ENCODE measurements at regions not wholly inside any gene's neighbourhood (a gene's known extent, or its start where the extent isn't known, plus 50 kb on each side); places are given as distances from the start of the nearest gene placed in this dataset.

DNA sequence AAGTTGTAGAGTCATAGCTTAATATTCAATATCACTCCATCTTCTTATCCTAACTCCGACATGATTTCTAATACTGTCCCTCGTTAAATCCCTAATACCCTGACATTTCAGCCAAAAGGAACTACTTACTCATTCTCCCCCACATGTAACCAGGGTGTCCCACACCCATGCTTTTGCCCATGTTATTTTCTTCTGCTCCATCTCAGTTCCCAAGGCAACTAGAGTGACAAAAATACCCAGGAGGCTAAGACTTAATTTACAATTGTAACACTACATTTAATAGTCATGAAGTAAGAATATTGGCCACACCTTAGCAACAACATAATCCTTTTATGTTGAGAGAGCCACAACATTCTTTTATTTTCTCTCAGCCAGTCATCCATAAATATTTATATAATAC lies 248.5 kb upstream of the TGFBR2 start:
- no peak overlapping the region for H3K27ac Mint-ChIP-seq (ENCODE audit: unreplicated experiment)
- POLR2A ChIA-PET, result no interaction called here
- TF ChIP-seq, protein P1, sequence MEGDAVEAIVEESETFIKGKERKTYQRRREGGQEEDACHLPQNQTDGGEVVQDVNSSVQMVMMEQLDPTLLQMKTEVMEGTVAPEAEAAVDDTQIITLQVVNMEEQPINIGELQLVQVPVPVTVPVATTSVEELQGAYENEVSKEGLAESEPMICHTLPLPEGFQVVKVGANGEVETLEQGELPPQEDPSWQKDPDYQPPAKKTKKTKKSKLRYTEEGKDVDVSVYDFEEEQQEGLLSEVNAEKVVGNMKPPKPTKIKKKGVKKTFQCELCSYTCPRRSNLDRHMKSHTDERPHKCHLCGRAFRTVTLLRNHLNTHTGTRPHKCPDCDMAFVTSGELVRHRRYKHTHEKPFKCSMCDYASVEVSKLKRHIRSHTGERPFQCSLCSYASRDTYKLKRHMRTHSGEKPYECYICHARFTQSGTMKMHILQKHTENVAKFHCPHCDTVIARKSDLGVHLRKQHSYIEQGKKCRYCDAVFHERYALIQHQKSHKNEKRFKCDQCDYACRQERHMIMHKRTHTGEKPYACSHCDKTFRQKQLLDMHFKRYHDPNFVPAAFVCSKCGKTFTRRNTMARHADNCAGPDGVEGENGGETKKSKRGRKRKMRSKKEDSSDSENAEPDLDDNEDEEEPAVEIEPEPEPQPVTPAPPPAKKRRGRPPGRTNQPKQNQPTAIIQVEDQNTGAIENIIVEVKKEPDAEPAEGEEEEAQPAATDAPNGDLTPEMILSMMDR (IDR thresholded peaks at IDR 0.05; ENCODE audit: insufficient read depth in 1 of 2, low read depth in 1 of 2, low read length in 1 of 2, severe bottlenecking in 1 of 2, unreplicated experiment in 1 of 2), result no peak

DNA sequence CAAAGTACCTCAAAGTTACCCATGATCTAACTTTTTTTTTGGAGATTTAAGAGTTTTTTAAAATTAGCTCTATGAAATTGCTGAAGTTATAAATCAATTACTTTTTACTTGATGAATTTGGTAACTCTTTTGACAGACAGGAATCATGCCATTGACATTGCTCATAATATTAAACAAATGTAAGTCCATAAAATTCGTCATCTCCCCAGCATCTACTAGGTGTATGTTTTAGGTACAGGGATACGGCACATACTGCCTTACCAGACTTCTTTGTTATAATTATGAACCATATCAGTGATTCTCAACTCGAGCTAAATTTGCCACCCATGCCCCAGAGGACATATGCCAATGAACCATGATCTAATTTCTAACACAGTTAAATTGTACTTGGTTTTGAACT lies 247.5 kb upstream of the TGFBR2 start:
- ChIA-PET POLR2A (no interaction called here), CTCF (no interaction called here)
- DNase-seq, result no peak
- Histone ChIP-seq H3K4me3 (ENCODE audit: low read depth, low read length) (no peak overlapping the region), H3K9me3 (0 out of 2 replicates have a peak, but pooled peaks cover 4% of the 10 kb centered on the region), H3K27me3 (replicated peaks; ENCODE audit: control insufficient read depth, insufficient read depth, low read length) (no peaks in the 10 kb centered on the region), H3K4me1 (peaks cover 15% of the 10 kb centered on the region), H3K36me3 (ENCODE audit: control insufficient read depth, insufficient read depth, low read length) (no peaks in the 10 kb centered on the region)
- intact Hi-C loops (cut with micrococcal nuclease; ENCODE audit: unreplicated experiment), result no loop called here
- H3K9me3 Mint-ChIP-seq (ENCODE audit: unreplicated experiment), result peaks cover 7% of the 10 kb centered on the region
- H3K4me1 Mint-ChIP-seq (ENCODE audit: low read depth, unreplicated experiment), result no peaks in the 10 kb centered on the region
- no TSS peak for BruUV-seq (replicated peaks)
- no peak overlapping the region for H3K27ac Mint-ChIP-seq (ENCODE audit: unreplicated experiment)
- H3K27me3 Mint-ChIP-seq (ENCODE audit: insufficient read depth, unreplicated experiment), result no peaks in the 10 kb centered on the region
- H3K36me3 Mint-ChIP-seq (ENCODE audit: insufficient read depth, unreplicated experiment), result no peaks in the 10 kb centered on the region
- H3K4me3 Mint-ChIP-seq (ENCODE audit: unreplicated experiment), result no peak overlapping the region
- TF ChIP-seq, protein P1 (IDR thresholded peaks at IDR 0.05; ENCODE audit: insufficient read depth in 1 of 2, low read depth in 1 of 2, low read length in 1 of 2, severe bottlenecking in 1 of 2, unreplicated experiment in 1 of 2), result no peak

More for the DNA sequence above, 248.5 kb upstream of the TGFBR2 start:
- Histone ChIP-seq H3K4me1 (peaks cover 8% of the 10 kb centered on the region), H3K9me3 (0 out of 2 replicates have a peak, but pooled peaks cover 4% of the 10 kb centered on the region), H3K4me3 (ENCODE audit: low read depth, low read length) (no peak overlapping the region), H3K36me3 (ENCODE audit: control insufficient read depth, insufficient read depth, low read length) (no peaks in the 10 kb centered on the region), H3K27me3 (replicated peaks; ENCODE audit: control insufficient read depth, insufficient read depth, low read length) (no peaks in the 10 kb centered on the region)
- intact Hi-C loops (cut with micrococcal nuclease; ENCODE audit: unreplicated experiment), result no loop called here
- BruUV-seq (replicated peaks), result no TSS peak
- CTCF ChIA-PET, result no interaction called here
- peaks cover 7% of the 10 kb centered on the region for H3K9me3 Mint-ChIP-seq (ENCODE audit: unreplicated experiment)
- H3K27me3 Mint-ChIP-seq (ENCODE audit: insufficient read depth, unreplicated experiment), result no peaks in the 10 kb centered on the region
- no peak for DNase-seq
- H3K4me1 Mint-ChIP-seq (ENCODE audit: low read depth, unreplicated experiment), result no peaks in the 10 kb centered on the region
- H3K4me3 Mint-ChIP-seq (ENCODE audit: unreplicated experiment), result no peak overlapping the region
- H3K36me3 Mint-ChIP-seq (ENCODE audit: insufficient read depth, unreplicated experiment), result no peaks in the 10 kb centered on the region

DNA sequence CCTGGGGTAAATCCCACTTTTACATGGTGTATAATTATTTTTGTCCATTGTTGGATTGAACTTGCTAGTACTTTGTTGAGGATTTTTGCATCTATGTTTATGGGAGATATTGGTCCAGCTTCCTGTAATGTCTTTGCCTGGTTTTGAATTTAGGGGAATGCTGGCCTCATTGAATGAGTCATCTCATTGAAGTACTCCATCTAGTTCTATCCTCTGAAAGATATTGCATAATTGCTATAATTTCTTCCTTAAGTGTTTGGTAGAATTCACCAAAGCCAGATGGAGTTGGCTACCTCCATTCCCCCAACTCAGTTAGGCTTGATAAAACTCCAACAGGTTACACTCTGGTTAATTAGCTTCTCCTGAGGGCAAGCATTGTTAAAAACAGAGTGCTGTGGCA lies 237.4 kb upstream of the TGFBR2 start:
- Mint-ChIP-seq H3K36me3 (ENCODE audit: insufficient read depth, unreplicated experiment) (no peaks in the 10 kb centered on the region), H3K27ac (ENCODE audit: unreplicated experiment) (no peak overlapping the region), H3K4me1 (ENCODE audit: low read depth, unreplicated experiment) (peaks cover 14% of the 10 kb centered on the region), H3K27me3 (ENCODE audit: insufficient read depth, unreplicated experiment) (no peaks in the 10 kb centered on the region), H3K4me3 (ENCODE audit: unreplicated experiment) (no peak overlapping the region), H3K9me3 (ENCODE audit: unreplicated experiment) (peaks cover 6% of the 10 kb centered on the region)
- intact Hi-C loops (cut with micrococcal nuclease; ENCODE audit: unreplicated experiment), result no loop called here
- Histone ChIP-seq H3K4me1 (peaks cover 16% of the 10 kb centered on the region), H3K27me3 (replicated peaks; ENCODE audit: control insufficient read depth, insufficient read depth, low read length) (no peaks in the 10 kb centered on the region), H3K4me3 (ENCODE audit: low read depth, low read length) (no peak overlapping the region), H3K36me3 (ENCODE audit: control insufficient read depth, insufficient read depth, low read length) (no peaks in the 10 kb centered on the region), H3K9me3 (no peaks in the 10 kb centered on the region; the same call in 1 of the 2 replicates)
- TF ChIP-seq, protein P1 (IDR thresholded peaks at IDR 0.05; ENCODE audit: insufficient read depth in 1 of 2, low read depth in 1 of 2, low read length in 1 of 2, severe bottlenecking in 1 of 2, unreplicated experiment in 1 of 2), result no peak
- ChIA-PET POLR2A (no interaction called here), CTCF (no interaction called here)
- no TSS peak for BruUV-seq (replicated peaks)
- no peak for DNase-seq

All from Caco-2 (cell line).